PC-9 (cell line): ENCODE measurements at regions not wholly inside any gene's neighbourhood (a gene's known extent, or its start where the extent isn't known, plus 50 kb on each side); places are given as distances from the start of the nearest gene placed in this dataset.
"Not testable (repeated sequence)": the region's sequence is repeated elsewhere in the genome, so short reads cannot be mapped to it uniquely, and the experiment has no call there.

ENCODE experiments used
- BruUV-seq: library from RNA; stranded (reverse); fragments of 400-500 nt; replicated peaks from 2 replicates; lab custom pipeline; 2021; lab: Mats Ljungman, UMichigan
- CTCF ChIA-PET: fragments of 300-600 bp; sonication (Branson Sonifier 250); formaldehyde crosslinking; loops from one replicate; lab custom pipeline; 2022; ENCODE audit warnings: antibody characterized with exemption; lab: Charles Lee
- POLR2A ChIA-PET: fragments of 300-600 bp; sonication (Branson Sonifier 250); formaldehyde crosslinking; loops from one replicate; lab custom pipeline; 2022; ENCODE audit warnings: antibody characterized with exemption; ENCODE audit not compliant: unreplicated experiment; lab: Charles Lee
- DNase-seq, 2 experiments: peaks; one replicate each; pipeline versions ENCODE4 v3.0.0 to v3.0.0-alpha.2; 2015 to 2022; ENCODE audit warnings: mixed read lengths in 1 of 2
- H2AFZ ChIP-seq: fragments of 200-600 bp; sonication (generic); 2 replicates; pipeline ENCODE4 v1.8.1; 2017; ENCODE audit warnings: antibody characterized with exemption
- H3F3A ChIP-seq: fragments of 200-600 bp; sonication (generic); 2 replicates; pipeline ENCODE4 v1.8.1; 2017; ENCODE audit warnings: antibody characterized with exemption, mild to moderate bottlenecking, low read depth; ENCODE audit not compliant: insufficient read depth
- H3K27ac ChIP-seq: fragments of 200-600 bp; sonication (generic); 2 replicates; pipeline ENCODE4 v1.6.1; 2016; ENCODE audit warnings: mixed run types
- H3K27me3 ChIP-seq: fragments of 200-600 bp; sonication (generic); 2 replicates; pipeline ENCODE4 v1.6.1; 2016; ENCODE audit warnings: low read depth, mixed run types; ENCODE audit not compliant: insufficient read depth
- H3K36me3 ChIP-seq: fragments of 200-600 bp; sonication (generic); 2 replicates; pipeline ENCODE4 v1.6.1; 2016; ENCODE audit warnings: low read depth, mixed run types
- H3K4me1 ChIP-seq: fragments of 200-600 bp; sonication (generic); replicated peaks from 2 replicates; pipeline ENCODE4 v1.6.1; 2016; ENCODE audit warnings: mixed run types; ENCODE audit not compliant: insufficient read depth
- H3K4me2 ChIP-seq: fragments of 200-600 bp; sonication (generic); 2 replicates; pipeline ENCODE4 v1.6.1; 2017; ENCODE audit warnings: mixed run types
- H3K4me3 ChIP-seq: fragments of 200-600 bp; sonication (generic); 2 replicates; pipeline ENCODE4 v1.6.1; 2016; ENCODE audit warnings: mixed run types
- H3K79me2 ChIP-seq: fragments of 200-600 bp; sonication (generic); 2 replicates; pipeline ENCODE4 v1.6.1; 2017; ENCODE audit warnings: low read depth, mixed run types
- H3K9me2 ChIP-seq: fragments of 200-600 bp; sonication (generic); 2 replicates; pipeline ENCODE4 v1.8.1; 2017; ENCODE audit warnings: mild to moderate bottlenecking; ENCODE audit not compliant: insufficient read depth
- H3K9me3 ChIP-seq: fragments of 200-600 bp; sonication (generic); 2 replicates; pipeline ENCODE4 v1.8.1; 2016; ENCODE audit warnings: low read depth; ENCODE audit not compliant: insufficient read depth
- H4K20me1 ChIP-seq: fragments of 200-600 bp; sonication (generic); 2 replicates; pipeline ENCODE4 v1.8.1; 2017; ENCODE audit not compliant: insufficient read depth
- CTCF ChIP-seq: fragments of 200-600 bp; sonication (generic); conservative IDR thresholded peaks from 2 replicates; pipeline ENCODE4 v1.6.1; 2017; ENCODE audit warnings: mixed run types, antibody characterized with exemption, mild to moderate bottlenecking, moderate library complexity
- EZH2 ChIP-seq: fragments of 200-600 bp; sonication (generic); IDR thresholded peaks from 2 replicates; pipeline ENCODE4 v1.8.0; 2017; ENCODE audit warnings: antibody characterized with exemption, low read depth
- intact Hi-C: fragments of 100-400 bp; cut with micrococcal nuclease; formaldehyde crosslinking; loops from one replicate; pipeline ENCODE4 v1.10.0; 2022; ENCODE audit not compliant: unreplicated experiment

- H3K4me2 ChIP-seq, CTCF ChIA-PET, H4K20me1 ChIP-seq, H3K27ac ChIP-seq, BruUV-seq, H3K4me3 ChIP-seq, intact Hi-C loops, H2AFZ ChIP-seq, H3K36me3 ChIP-seq, H3F3A ChIP-seq, POLR2A ChIA-PET, H3K4me1 ChIP-seq, H3K27me3 ChIP-seq, H3K79me2 ChIP-seq, H3K9me3 ChIP-seq, H3K9me2 ChIP-seq: not testable (repeated sequence)
- peak in 1 of 2 experiments; percentile 35 for DNase-seq
- peak; percentile 62 for TF ChIP-seq CTCF
Observed at GRCh38 chr14:106774889-106775480, 1248.6 kb downstream of the TMEM121 start.

- H3K4me2 ChIP-seq: no peak overlapping the region
- POLR2A ChIA-PET: no interaction called here
- H4K20me1 ChIP-seq: no peaks in the 10 kb centered on the region
- CTCF ChIA-PET: no interaction called here
- no TSS peak for BruUV-seq
- H3K27me3 ChIP-seq: no peaks in the 10 kb centered on the region
- H3K79me2 ChIP-seq: no peaks in the 10 kb centered on the region
- H3K27ac ChIP-seq: no peak overlapping the region
- no peak for TF ChIP-seq EZH2
- no peak for TF ChIP-seq CTCF
- H3K4me1 ChIP-seq: no peaks in the 10 kb centered on the region
- DNase-seq: no peak
- intact Hi-C loops: no loop called here
- no peak overlapping the region for H3K4me3 ChIP-seq
- H3K36me3 ChIP-seq: no peaks in the 10 kb centered on the region
- H3F3A ChIP-seq: no peaks in the 10 kb centered on the region
- H2AFZ ChIP-seq: no peak overlapping the region
- H3K9me2 ChIP-seq: no peaks in the 10 kb centered on the region
- no peaks in the 10 kb centered on the region for H3K9me3 ChIP-seq
Observed at GRCh38 chr14:106776395-106776983, 1250.1 kb downstream of the TMEM121 start.

GRCh38 chr14:106778986-106779385 lies 1252.6 kb downstream of the TMEM121 start:
- no peaks in the 10 kb centered on the region for H3K27me3 ChIP-seq
- H3K9me3 ChIP-seq: no peaks in the 10 kb centered on the region
- intact Hi-C loops: no loop called here
- TF ChIP-seq EZH2 (no peak), CTCF (no peak)
- H3K4me3 ChIP-seq: no peak overlapping the region
- no peaks in the 10 kb centered on the region for H3K36me3 ChIP-seq
- CTCF ChIA-PET: no interaction called here
- no peaks in the 10 kb centered on the region for H3K79me2 ChIP-seq
- no peaks in the 10 kb centered on the region for H3K9me2 ChIP-seq
- no TSS peak for BruUV-seq
- no peak overlapping the region for H3K27ac ChIP-seq
- POLR2A ChIA-PET: no interaction called here
- no peak overlapping the region for H2AFZ ChIP-seq
- no peaks in the 10 kb centered on the region for H3F3A ChIP-seq
- no peak for DNase-seq
- no peaks in the 10 kb centered on the region for H4K20me1 ChIP-seq
- H3K4me1 ChIP-seq: no peaks in the 10 kb centered on the region
- H3K4me2 ChIP-seq: no peak overlapping the region
